ENCODE measurements at regions not wholly inside any gene's neighbourhood (a gene's known extent, or its start where the extent isn't known, plus 50 kb on each side); places are given as distances from the start of the nearest gene placed in this dataset.
"Not testable (repeated sequence)": the region's sequence is repeated elsewhere in the genome, so short reads cannot be mapped to it uniquely, and the experiment has no call there.

DNA sequence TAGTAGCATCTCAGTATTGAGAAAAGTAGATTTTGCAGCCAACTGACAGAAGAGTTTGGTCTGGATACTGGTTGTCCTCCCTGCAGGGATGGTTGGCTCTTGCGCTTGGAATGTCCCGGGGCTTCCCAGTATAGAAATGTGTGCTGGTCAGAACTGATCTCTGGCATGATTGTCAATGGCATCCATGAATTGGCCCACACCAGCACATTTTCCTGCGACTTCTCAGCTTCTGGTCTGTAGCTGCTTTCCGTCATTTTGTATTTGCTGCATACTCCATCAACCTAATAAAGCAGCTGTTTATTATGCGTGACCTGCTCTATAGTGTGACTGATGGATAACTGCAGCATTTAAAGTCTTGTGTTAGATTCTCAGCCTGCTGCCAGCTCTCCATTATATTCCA, 203.7 kb downstream of the S1PR1 start:
- H3K27me3 ChIP-seq: no peaks in the 10 kb centered on the region
- intact Hi-C loops (cut with DNase I): no loop called here
- TF ChIP-seq, protein P1, sequence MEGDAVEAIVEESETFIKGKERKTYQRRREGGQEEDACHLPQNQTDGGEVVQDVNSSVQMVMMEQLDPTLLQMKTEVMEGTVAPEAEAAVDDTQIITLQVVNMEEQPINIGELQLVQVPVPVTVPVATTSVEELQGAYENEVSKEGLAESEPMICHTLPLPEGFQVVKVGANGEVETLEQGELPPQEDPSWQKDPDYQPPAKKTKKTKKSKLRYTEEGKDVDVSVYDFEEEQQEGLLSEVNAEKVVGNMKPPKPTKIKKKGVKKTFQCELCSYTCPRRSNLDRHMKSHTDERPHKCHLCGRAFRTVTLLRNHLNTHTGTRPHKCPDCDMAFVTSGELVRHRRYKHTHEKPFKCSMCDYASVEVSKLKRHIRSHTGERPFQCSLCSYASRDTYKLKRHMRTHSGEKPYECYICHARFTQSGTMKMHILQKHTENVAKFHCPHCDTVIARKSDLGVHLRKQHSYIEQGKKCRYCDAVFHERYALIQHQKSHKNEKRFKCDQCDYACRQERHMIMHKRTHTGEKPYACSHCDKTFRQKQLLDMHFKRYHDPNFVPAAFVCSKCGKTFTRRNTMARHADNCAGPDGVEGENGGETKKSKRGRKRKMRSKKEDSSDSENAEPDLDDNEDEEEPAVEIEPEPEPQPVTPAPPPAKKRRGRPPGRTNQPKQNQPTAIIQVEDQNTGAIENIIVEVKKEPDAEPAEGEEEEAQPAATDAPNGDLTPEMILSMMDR (IDR thresholded peaks at IDR 0.05): no peak
- no peak for TF ChIP-seq POLR2A (IDR thresholded peaks at IDR 0.05)
- WGBS, 2 donors: 72 to 74% methylated on average over 5 of the region's 5 CpGs
- no peaks in the 10 kb centered on the region for H3K4me1 ChIP-seq
- H3K9me3 ChIP-seq: no peaks in the 10 kb centered on the region
- H3K27ac ChIP-seq: no peak overlapping the region
- no peak overlapping the region for H3K4me3 ChIP-seq (replicated peaks in 1 of 3)
- DNase-seq: no peak
- H3K36me3 ChIP-seq: no peaks in the 10 kb centered on the region

DNA sequence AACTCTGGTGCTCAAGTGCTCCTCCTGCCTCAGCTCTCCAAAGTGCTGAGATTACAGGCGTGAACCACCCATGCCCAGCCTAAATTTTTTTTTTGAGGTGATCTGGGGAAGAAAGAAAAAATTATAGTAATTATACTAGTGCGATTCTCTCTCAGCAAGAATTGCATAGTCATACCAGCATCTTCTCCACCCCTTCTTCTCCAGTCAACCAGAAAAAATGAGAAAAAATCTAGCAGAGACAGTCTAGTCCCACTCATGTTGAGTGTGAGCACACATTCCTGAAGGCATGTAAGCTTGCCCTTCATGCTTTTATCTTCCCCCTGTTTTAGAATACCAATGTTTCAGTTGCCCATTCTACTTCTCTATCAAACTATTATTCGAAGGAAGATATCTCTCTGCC, 207.6 kb downstream of the S1PR1 start:
- no peak for DNase-seq
- Histone ChIP-seq H3K27ac (no peak overlapping the region), H3K4me3 (replicated peaks in 1 of 3) (no peak overlapping the region), H3K36me3 (no peaks in the 10 kb centered on the region), H3K4me1 (no peaks in the 10 kb centered on the region), H3K9me3 (no peaks in the 10 kb centered on the region), H3K27me3 (no peaks in the 10 kb centered on the region)
- TF ChIP-seq, protein P1 (IDR thresholded peaks at IDR 0.05): no peak
- intact Hi-C loops (cut with DNase I): no loop called here
- WGBS, 2 donors: 76% methylated on average over 3 of the region's 3 CpGs

GRCh38 chr1:101444873-101445618, 208.2 kb downstream of the S1PR1 start:
- 59 to 60% methylated on average over 2 of the region's 2 CpGs for WGBS, 2 donors
- no peaks in the 10 kb centered on the region for H3K4me1 ChIP-seq
- no peaks in the 10 kb centered on the region for H3K36me3 ChIP-seq
- no peak overlapping the region for H3K4me3 ChIP-seq (replicated peaks in 1 of 3)
- DNase-seq: no peak
- H3K9me3 ChIP-seq: no peaks in the 10 kb centered on the region
- no peaks in the 10 kb centered on the region for H3K27me3 ChIP-seq
- H3K27ac ChIP-seq: no peak overlapping the region
- intact Hi-C loops (cut with DNase I): no loop called here
- TF ChIP-seq, protein P1 (IDR thresholded peaks at IDR 0.05): no peak
- TF ChIP-seq POLR2A (IDR thresholded peaks at IDR 0.05): no peak

- Histone ChIP-seq H3K4me3 (replicated peaks in 1 of 3) (no peak overlapping the region), H3K4me1 (no peaks in the 10 kb centered on the region), H3K9me3 (no peaks in the 10 kb centered on the region), H3K27me3 (no peaks in the 10 kb centered on the region), H3K27ac (no peak overlapping the region), H3K36me3 (no peaks in the 10 kb centered on the region)
- TF ChIP-seq POLR2A (IDR thresholded peaks at IDR 0.05): no peak
- TF ChIP-seq, protein P1 (IDR thresholded peaks at IDR 0.05): no peak
- intact Hi-C loops (cut with DNase I): no loop called here
- DNase-seq: no peak
These were observed 211.2 kb downstream of the S1PR1 start for GRCh38 chr1:101448018-101448417.

- H3K9me3 ChIP-seq; H3K4me3 ChIP-seq (replicated peaks in 1 of 3); H3K27me3 ChIP-seq; intact Hi-C loops (cut with DNase I); H3K4me1 ChIP-seq; DNase-seq; H3K36me3 ChIP-seq; H3K27ac ChIP-seq: not testable (repeated sequence)
- 96 to 97% methylated on average over 5 of the region's 5 CpGs for WGBS, 2 donors
These were observed 213.9 kb downstream of the S1PR1 start for GRCh38 chr1:101450691-101451090.
